K562 (cell line): ENCODE measurements at regions not wholly inside any gene's neighbourhood (a gene's known extent, or its start where the extent isn't known, plus 50 kb on each side); places are given as distances from the start of the nearest gene placed in this dataset.

Experiments
- ATAC-seq: fragments of 200-7000 bp; cut with Tn5 transposase; 3 replicates; pipeline ENCODE4 v1.9.1; 2020; ENCODE audit warnings: moderate library complexity
- BruUV-seq: library from RNA; stranded (reverse); fragments of 400-500 nt; replicated peaks from 2 replicates; lab custom pipeline; 2021; lab: Mats Ljungman, UMichigan
- CTCF ChIA-PET: fragments of 300-600 bp; formaldehyde crosslinking; extraction: SDS; loops from one replicate; lab custom pipeline; 2021; ENCODE audit warnings: low intra/inter-chr PET ratio; lab: Yijun Ruan, JAX
- POLR2A ChIA-PET: fragments of 300-600, 350-650 bp; sonication (Branson Sonifier 250); formaldehyde crosslinking; extraction: SDS; loops from one replicate; lab custom pipeline; 2021; ENCODE audit warnings: antibody characterized with exemption, inconsistent platforms; lab: Yijun Ruan, JAX
- DNase-seq, 4 experiments: peaks; one replicate each; pipeline versions ENCODE4 v3.0.0 to v3.0.0-alpha.2; 2011 to 2018; ENCODE audit warnings: low spot score in 3 of 4, mixed read lengths in 3 of 4; ENCODE audit errors: extremely low read depth in 1 of 4
- FAIRE-seq: peaks from 2 replicates; lab custom pipeline; 2011; peaks lifted over from hg19 to GRCh38; lab: Jason Lieb, UNC
- H2AFZ ChIP-seq: 2 replicates; pipeline ENCODE4 v1.6.0; 2011; ENCODE audit warnings: low read depth, low read length, control low read depth, inconsistent platforms
- H3K27ac ChIP-seq: fragments of 200-600 bp; 3 replicates; pipeline ENCODE4 v1.8.0; 2011; ENCODE audit warnings: low read depth, mild to moderate bottlenecking, control low read depth, inconsistent platforms, low read length, moderate library complexity, mixed read lengths; ENCODE audit errors: extremely low read depth
- H3K27me3 ChIP-seq, 2 experiments: fragments of 300-600 bp in 1 of 2; 2 replicates in 1 of 2; 3 replicates in 1 of 2; pipeline versions ENCODE4 v1.6.0 to v1.8.0; 2011; ENCODE audit warnings: inconsistent platforms in 2 of 2, low read length in 2 of 2, mild to moderate bottlenecking in 1 of 2, mixed read lengths in 1 of 2, moderate library complexity in 1 of 2; ENCODE audit not compliant: control insufficient read depth in 2 of 2, insufficient read depth in 2 of 2
- H3K36me3 ChIP-seq: fragments of 300-600 bp; 3 replicates; pipeline ENCODE4 v1.8.0; 2011; ENCODE audit warnings: mild to moderate bottlenecking, low read length, inconsistent platforms; ENCODE audit not compliant: control insufficient read depth, insufficient read depth
- H3K4me1 ChIP-seq, 2 experiments: fragments of 200-600 bp in 1 of 2; replicated peaks in 1 of 2; 2 replicates in 1 of 2; 3 replicates in 1 of 2; pipeline versions ENCODE4 v1.5.1 to v1.8.0; 2011; ENCODE audit warnings: inconsistent platforms in 2 of 2, low read length in 2 of 2, mild to moderate bottlenecking in 1 of 2, mixed read lengths in 1 of 2, moderate library complexity in 1 of 2; ENCODE audit not compliant: control insufficient read depth in 2 of 2, insufficient read depth in 2 of 2
- H3K4me2 ChIP-seq: 2 replicates; pipeline ENCODE4 v1.6.1; 2011; ENCODE audit warnings: low read length, control low read depth, inconsistent platforms, mixed read lengths; ENCODE audit not compliant: insufficient read depth
- H3K4me3 ChIP-seq: fragments of 200-600 bp; sonication (generic), shearing (Covaris generic); 2 replicates; pipeline ENCODE4 v1.5.1; 2016; ENCODE audit warnings: control low read depth, inconsistent platforms
- H3K79me2 ChIP-seq: fragments of 200-600 bp; 3 replicates; pipeline ENCODE4 v1.8.0; 2011; ENCODE audit warnings: low read length, inconsistent platforms; ENCODE audit not compliant: control insufficient read depth, insufficient read depth
- H3K9ac ChIP-seq, 2 experiments: 2 replicates each; pipeline versions ENCODE4 v1.6.0 to v1.6.1; 2011; ENCODE audit warnings: low read depth in 2 of 2, low read length in 2 of 2, control low read depth in 1 of 2, inconsistent platforms in 1 of 2, mild to moderate bottlenecking in 1 of 2, mixed read lengths in 1 of 2; ENCODE audit not compliant: insufficient read depth in 1 of 2
- H3K9me1 ChIP-seq: one replicate; pipeline ENCODE4 v1.6.0; 2011; ENCODE audit warnings: inconsistent platforms, mild to moderate bottlenecking, low read length, moderate library complexity; ENCODE audit not compliant: control insufficient read depth, insufficient read depth
- H3K9me3 ChIP-seq: replicated peaks from 2 replicates; pipeline ENCODE4 v1.5.1; 2011; ENCODE audit warnings: low read depth, low read length, inconsistent platforms; ENCODE audit not compliant: control insufficient read depth, insufficient read depth
- H4K20me1 ChIP-seq: replicated peaks from 2 replicates; pipeline ENCODE4 v1.6.1; 2011; ENCODE audit warnings: low read length, inconsistent platforms, mixed read lengths; ENCODE audit not compliant: control insufficient read depth, insufficient read depth
- HBP1 ChIP-seq: fragments of 450-650 bp; formaldehyde crosslinking; IDR thresholded peaks from 2 replicates; pipeline ENCODE4 v1.4.0; 2022; ENCODE audit warnings: missing genetic modification characterization
- IRF1 ChIP-seq: sonication (generic); formaldehyde crosslinking; IDR thresholded peaks from 2 replicates; pipeline ENCODE4 v1.8.0; 2022; ENCODE audit warnings: missing genetic modification reagents, mild to moderate bottlenecking, borderline replicate concordance
- KDM4B ChIP-seq, 2 experiments: fragments of 450-650 bp in 1 of 2; sonication (generic) in 1 of 2; IDR thresholded peaks; 2 replicates each; pipeline ENCODE4 v1.6.1; 2016 to 2017; ENCODE audit warnings: borderline replicate concordance in 2 of 2, antibody characterized with exemption in 1 of 2, low read depth in 1 of 2, mild to moderate bottlenecking in 1 of 2
- NFIX ChIP-seq: fragments of 250-450 bp; sonication (Bioruptor Pico); IDR thresholded peaks from 2 replicates; pipeline ENCODE4 v1.4.0; 2020; ENCODE audit warnings: low read depth, mild to moderate bottlenecking, moderate library complexity
- RBFOX2 ChIP-seq: fragments of 200-400 bp; formaldehyde crosslinking; IDR thresholded peaks from 2 replicates; pipeline ENCODE4 v1.6.1; 2017; ENCODE audit warnings: low read depth, mild to moderate bottlenecking, low read length, moderate library complexity
- SMAD4 ChIP-seq: fragments of 250-450 bp; sonication (Bioruptor Pico); conservative IDR thresholded peaks from 2 replicates; pipeline ENCODE4 v1.8.0; 2021; ENCODE audit warnings: inconsistent platforms, mild to moderate bottlenecking, moderate library complexity
- SPI1 ChIP-seq: IDR thresholded peaks from 2 replicates; pipeline ENCODE4 v1.6.1; 2011; ENCODE audit warnings: low read depth, low read length, control low read depth, borderline replicate concordance
- SRF ChIP-seq, 2 experiments: fragments of 250-450, 450-650 bp in 1 of 2; sonication (Bioruptor Pico) in 1 of 2; sonication (generic) in 1 of 2; formaldehyde crosslinking; IDR thresholded peaks; 2 replicates each; pipeline versions ENCODE4 v1.5.0 to v1.5.1; 2020 to 2022; ENCODE audit warnings: mild to moderate bottlenecking in 1 of 2, missing genetic modification reagents in 1 of 2
- TRIM25 ChIP-seq: fragments of 450-650 bp; IDR thresholded peaks from 2 replicates; pipeline ENCODE4 v1.7.0; 2016; ENCODE audit warnings: borderline replicate concordance
- ZBTB34 ChIP-seq: fragments of 250-450 bp; sonication (Bioruptor Pico); IDR thresholded peaks from 2 replicates; pipeline ENCODE4 v1.8.0; 2021; ENCODE audit warnings: mild to moderate bottlenecking, moderate library complexity
- ZNF24 ChIP-seq: fragments of 450-650 bp; IDR thresholded peaks from 2 replicates; pipeline ENCODE4 v1.6.1; 2016
- ZNF449 ChIP-seq: fragments of 250-450 bp; sonication (Bioruptor Pico); IDR thresholded peaks from 2 replicates; pipeline ENCODE4 v1.8.0; 2022; ENCODE audit warnings: moderate library complexity, mild to moderate bottlenecking, inconsistent platforms
- ZNF668 ChIP-seq: fragments of 250-450 bp; sonication (Bioruptor Pico); IDR thresholded peaks from 2 replicates; pipeline ENCODE4 v1.8.0; 2022; ENCODE audit warnings: mild to moderate bottlenecking, inconsistent platforms
- ZNF75A ChIP-seq: fragments of 450-650 bp; formaldehyde crosslinking; IDR thresholded peaks from 2 replicates; pipeline ENCODE4 v1.4.0; 2020; ENCODE audit warnings: mild to moderate bottlenecking
- ZNF764 ChIP-seq: fragments of 250-450 bp; sonication (Bioruptor Pico); IDR thresholded peaks from 2 replicates; pipeline ENCODE4 v1.4.0; 2020; ENCODE audit warnings: low read depth, mild to moderate bottlenecking, moderate library complexity
- WGBS: fragments of 100-300 bp; shearing (Covaris generic); methylation state at CpG from one replicate; pipeline ENCODE4 v1.1.6; 2016; ENCODE audit warnings: low coverage, mixed read lengths; ENCODE audit not compliant: insufficient coverage; ENCODE audit errors: missing lambda C conversion rate; 5-methylcytosine and 5-hydroxymethylcytosine counted together
- in situ Hi-C: fragments of 300-500 bp; cut with MboI; formaldehyde crosslinking; loops from 4 replicates; pipeline ENCODE4 v1.15.0; 2018; ENCODE audit warnings: inconsistent platforms, mixed read lengths
- intact Hi-C: fragments of 100-400 bp; cut with micrococcal nuclease; formaldehyde crosslinking; loops from 2 replicates; pipeline ENCODE4 v1.14.2; 2022

- TF ChIP-seq ZNF75A (CRISPR knock-in tag), result no peak
- TF ChIP-seq SPI1, result peak; percentile 76; the same call in 1 of the 2 replicates
- TF ChIP-seq SRF (CRISPR knock-in tag; IDR thresholded peaks at IDR 0.05), result no peak
- no peak for TF ChIP-seq ZNF449 (CRISPR knock-in tag)
- TF ChIP-seq KDM4B (IDR thresholded peaks at IDR 0.05; ENCODE audit: borderline replicate concordance in 2 of 2, low read depth in 1 of 2), result no peak
- TF ChIP-seq, all 486 proteins: peak for 2
Measured at GRCh38 chr5:67887748-67888161, 327.8 kb upstream of the PIK3R1 start (continued).

- WGBS, result 0% methylated on average over 1 of the region's 1 CpG
- in situ Hi-C loops, result no loop called here
- H3K9me3 ChIP-seq, result no peaks in the 10 kb centered on the region
- TF ChIP-seq NFIX (no peak), TRIM25 (no peak), ZNF764 (CRISPR knock-in tag) (no peak), HBP1 (CRISPR knock-in tag) (no peak), IRF1 (CRISPR knock-in tag) (no peak), ZNF668 (no peak), SMAD4 (CRISPR knock-in tag) (no peak), ZNF24 (no peak), ZBTB34 (CRISPR knock-in tag) (no peak), RBFOX2 (no peak)
Measured at GRCh38 chr5:67886761-67887160, 328.8 kb upstream of the PIK3R1 start.

More at GRCh38 chr5:67886761-67887160, 328.8 kb upstream of the PIK3R1 start:
- FAIRE-seq (no peak), ATAC-seq (no peak), DNase-seq (no peak)
- Histone ChIP-seq H2AFZ (no peak overlapping the region), H3K27me3 (no peaks in the 10 kb centered on the region), H3K9ac (no peak overlapping the region), H3K4me3 (no peak overlapping the region), H3K79me2 (no peaks in the 10 kb centered on the region), H3K4me1 (no peaks in the 10 kb centered on the region), H3K9me1 (no peaks in the 10 kb centered on the region), H3K4me2 (no peak overlapping the region), H4K20me1 (no peaks in the 10 kb centered on the region), H3K27ac (no peak overlapping the region), H3K36me3 (no peaks in the 10 kb centered on the region)
- intact Hi-C loops, result no loop called here
- ChIA-PET CTCF (no interaction called here), POLR2A (no interaction called here)
- no TSS peak for BruUV-seq
